Fibroblast of skin of right biceps (primary cell): ENCODE measurements at regions not wholly inside any gene's neighbourhood (a gene's known extent, or its start where the extent isn't known, plus 50 kb on each side); places are given as distances from the start of the nearest gene placed in this dataset.

Source experiments
- DNase-seq: peaks from one replicate; pipeline ENCODE4 v3.0.0-alpha.2; 2013

DNA sequence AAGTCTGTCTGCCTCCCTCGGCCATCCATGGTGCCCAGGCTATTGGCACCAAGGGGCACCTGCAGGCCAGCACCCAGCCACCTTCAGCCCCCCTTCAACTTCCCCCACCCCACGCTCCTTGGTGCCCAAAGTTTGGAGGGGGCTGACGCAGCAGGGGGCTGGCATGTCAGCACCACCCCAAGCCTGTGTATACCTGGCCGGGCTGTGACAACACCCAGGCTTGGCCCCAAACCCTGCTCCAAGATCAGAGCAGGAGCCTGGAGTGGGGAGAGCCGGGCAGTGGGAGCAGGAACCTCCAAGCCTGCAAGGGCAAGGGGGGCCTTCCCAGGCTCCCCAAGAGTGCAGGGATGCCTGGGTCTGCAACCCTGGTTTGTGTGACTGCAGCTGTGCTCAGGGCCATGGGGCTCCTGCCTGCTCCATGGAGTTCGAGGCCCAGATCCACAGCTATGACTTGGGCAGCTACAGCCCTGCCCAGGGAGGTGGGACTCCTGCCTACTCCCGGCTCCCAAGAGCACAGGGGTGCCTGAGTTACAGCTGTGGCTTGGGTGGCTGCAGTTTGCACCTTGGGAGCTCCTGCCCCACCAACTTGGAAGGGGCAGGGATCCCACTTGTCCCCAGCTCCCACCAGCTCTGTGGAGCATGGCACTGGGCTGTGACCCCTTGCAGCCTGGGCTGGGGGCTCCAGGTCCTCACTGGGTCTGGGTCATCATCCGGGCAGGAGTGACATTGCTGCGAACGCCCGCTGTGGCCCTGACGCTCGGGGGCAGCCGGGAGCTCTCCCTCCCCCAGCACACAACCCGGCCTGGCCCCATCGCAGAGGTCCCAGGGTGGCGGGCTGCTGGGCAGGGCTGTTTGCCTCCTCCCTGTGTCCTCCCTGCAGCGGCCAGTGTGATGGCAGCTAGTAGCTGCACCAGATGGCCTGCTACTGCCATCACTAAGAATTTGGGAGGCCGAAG, 175.5 kb upstream of the SDK2 start:
- no peak for DNase-seq

- DNase-seq: peak; percentile 58
Observed at GRCh38 chr17:73820686-73821448, 176.6 kb upstream of the SDK2 start.

DNA sequence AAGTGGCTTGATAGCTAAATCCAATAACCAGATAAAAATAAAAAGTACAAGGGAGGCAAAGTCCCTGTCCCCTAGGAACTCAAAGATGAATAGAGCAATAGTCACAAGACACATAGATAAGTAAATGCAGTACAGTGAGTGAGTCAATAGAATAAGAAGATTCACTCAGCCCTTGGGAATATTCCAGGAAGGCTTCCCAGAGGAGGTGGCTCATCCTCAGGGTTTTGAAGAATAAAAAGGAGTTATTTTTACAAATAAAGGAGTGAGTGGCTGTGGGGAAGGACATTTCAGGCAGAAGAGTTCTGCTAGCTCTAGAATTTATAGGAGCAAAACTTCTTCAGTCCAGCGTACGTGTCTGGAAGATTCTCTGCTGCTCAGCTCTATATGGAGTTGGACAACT, 177.4 kb upstream of the SDK2 start:
- no peak for DNase-seq

GRCh38 chr17:73822371-73822770, 178.1 kb upstream of the SDK2 start:
- DNase-seq: no peak

DNA sequence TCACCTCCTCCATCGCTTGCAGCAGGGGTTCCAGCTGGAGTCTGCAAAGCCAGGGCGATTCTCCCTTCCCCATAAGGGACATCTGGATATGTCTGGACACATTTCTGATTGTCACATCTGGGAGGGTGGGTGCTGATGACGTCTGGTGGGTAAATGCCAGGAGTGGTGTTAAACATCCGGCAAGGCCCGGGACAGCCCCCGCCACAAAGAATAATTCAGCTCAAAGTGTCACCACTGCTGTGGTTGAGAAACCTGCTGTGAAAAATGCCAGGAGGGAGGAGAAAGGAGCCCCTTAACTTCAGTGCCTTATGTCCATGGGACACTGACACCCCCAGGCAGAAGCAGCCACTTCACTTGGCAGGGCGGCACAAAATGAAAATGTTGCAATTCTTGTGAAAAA, 179.4 kb upstream of the SDK2 start:
- no peak for DNase-seq

- DNase-seq: no peak
Observed at GRCh38 chr17:73824321-73824720, 180.1 kb upstream of the SDK2 start.

GRCh38 chr17:73826181-73826871, 182.1 kb upstream of the SDK2 start:
- no peak for DNase-seq

DNA sequence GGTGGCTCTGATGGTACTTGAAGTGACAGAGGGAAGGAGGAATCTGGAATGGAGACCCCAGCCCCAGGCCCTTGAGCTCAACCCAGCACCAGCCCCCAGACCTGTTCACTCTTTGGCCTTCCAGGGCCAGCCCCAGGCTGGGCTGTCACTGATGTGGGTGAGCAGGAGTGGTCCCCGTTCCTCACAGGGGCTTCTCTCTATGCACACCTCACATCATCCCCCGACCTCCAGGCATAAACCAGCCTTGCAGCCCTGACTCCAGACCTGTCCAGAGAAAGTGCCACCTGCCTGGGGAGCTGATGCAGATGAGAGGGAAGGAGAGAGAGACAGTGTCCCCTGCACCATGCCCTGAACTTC, 182.6 kb upstream of the SDK2 start:
- DNase-seq: no peak

DNA sequence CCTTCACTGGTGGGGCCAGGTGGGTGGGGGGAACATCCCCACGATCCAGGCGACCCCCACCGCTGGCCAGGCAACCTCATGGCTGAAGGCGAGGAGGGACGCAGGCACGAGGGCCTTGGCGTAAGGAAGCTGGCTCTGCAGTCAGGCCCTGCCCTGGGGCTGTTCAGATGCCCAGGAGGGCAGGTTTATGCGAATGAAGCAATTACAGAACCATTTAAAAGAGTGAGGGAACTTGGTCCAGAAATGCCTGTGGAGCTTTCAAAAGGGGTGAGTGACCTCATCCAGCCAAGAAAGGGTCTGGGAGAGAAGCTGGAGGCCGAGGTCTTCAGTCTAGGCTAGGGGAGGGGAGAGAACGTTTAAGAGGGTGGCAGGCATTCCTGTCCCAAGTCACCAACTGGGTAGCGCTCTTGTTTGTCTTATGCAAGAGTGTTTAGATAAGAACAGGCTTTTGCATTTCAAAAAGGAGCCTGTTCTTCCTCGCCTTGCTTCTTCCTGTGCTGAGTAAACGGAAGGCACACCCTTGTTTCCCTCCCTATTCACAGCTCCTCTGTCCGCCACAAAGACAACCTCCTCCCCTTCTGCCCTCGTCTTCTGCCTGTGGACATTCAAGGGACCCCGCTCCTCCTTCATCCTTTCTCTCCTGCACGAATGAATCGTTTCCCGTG, 183.5 kb upstream of the SDK2 start:
- DNase-seq: no peak

DNA sequence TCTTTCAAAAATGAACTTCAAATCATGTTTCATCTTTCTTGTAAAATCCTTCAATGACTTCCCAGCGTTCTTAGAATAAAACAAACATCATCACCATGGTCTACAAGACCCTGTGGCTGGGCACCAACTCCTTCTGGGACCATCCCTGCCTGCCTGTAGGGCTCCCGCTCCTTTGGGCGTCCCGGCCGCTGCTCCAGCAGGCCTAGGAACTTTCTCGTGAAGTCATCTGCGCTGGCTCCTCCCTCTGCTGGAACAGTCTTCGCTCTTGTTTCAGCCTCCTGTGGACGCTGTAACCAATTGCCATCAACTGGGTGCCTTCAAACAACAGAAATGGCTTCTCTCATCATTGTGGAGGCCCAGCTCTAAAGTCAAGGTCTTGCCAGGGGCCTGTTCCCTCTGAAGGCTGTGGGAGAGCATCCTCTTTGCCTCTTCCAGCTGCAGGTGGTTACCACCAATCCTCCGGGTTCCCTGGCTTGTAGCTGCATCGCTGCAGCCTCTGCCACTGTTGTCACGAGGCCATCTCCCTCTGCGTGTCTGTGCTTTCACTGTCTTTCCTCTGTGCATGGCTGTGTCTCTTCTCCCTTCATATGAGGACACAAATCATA, 185.5 kb upstream of the SDK2 start:
- no peak for DNase-seq

GRCh38 chr17:73831699-73832098, 187.5 kb upstream of the SDK2 start:
- DNase-seq: no peak

GRCh38 chr17:73833775-73834488, 189.7 kb upstream of the SDK2 start:
- DNase-seq: peak; percentile 69

DNA sequence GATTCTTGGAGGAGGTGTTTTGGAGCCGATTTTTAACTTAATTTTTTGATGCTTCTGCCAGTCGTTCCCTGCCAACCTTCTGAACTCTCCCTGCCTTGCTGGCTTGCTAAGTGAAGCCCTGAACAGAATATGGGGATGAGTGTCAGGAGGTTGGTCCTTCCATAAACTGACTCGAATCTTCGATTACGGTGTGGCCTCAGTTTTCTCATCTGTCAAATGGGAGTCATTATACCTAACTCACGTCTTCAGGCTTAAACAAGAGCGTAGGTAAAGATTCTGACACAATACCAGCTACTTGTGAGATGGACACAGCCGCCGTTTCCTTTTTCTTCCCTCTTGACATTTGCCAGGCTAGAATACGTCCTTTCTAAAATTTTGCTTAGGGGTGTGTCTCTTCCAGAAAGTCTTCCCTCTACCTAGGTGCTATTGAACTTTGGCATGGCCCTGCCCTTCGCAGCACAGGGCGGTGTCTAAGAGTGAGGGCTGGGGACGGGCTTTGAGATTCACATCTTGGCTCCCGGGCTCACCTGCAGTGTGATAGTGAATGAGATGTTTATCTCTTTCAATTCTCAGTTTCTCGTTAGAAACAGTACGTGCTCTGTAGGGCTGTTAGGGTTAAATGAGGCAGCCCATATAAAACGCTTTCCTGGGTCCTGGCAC, 190.6 kb upstream of the SDK2 start:
- no peak for DNase-seq

DNA sequence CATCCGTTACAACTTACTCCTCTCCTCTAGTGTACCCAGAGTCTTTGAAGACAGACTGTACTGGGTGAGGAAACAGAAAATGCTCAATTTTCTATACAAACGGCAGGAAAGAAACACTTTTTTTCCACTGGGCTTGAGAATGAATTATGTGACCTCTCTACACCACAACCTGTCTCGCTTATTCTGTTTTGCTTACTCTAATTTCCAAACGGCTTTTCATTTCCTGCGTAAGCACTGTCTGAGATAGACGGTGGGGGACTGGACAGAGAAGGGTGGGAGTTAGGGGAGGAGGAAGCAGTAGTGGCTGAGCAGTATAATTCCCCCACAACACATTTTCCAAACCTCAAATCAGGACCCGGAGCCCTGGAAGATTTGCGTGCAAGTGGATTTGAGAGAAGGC, 191.4 kb upstream of the SDK2 start:
- no peak for DNase-seq

DNA sequence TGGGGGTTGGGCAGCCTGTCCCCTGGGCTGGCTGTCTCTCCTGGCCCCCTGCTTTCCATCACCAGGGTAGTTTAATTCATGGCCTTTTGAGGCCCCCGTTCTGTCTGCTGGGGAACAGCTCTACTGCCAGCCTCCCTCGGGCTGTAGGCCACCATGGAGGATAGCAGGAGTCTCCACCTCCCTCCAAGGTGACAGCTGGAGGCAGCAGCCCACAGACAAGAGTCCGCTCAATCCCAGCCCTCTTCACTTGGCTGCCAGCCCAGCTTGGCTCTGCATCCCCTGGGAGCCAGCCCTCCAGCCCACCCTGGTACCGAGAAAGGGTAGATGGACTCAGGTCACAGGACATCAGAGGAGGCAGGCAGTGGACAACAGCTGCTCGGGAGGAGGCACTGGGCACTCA, 194.6 kb upstream of the SDK2 start:
- DNase-seq: no peak

DNA sequence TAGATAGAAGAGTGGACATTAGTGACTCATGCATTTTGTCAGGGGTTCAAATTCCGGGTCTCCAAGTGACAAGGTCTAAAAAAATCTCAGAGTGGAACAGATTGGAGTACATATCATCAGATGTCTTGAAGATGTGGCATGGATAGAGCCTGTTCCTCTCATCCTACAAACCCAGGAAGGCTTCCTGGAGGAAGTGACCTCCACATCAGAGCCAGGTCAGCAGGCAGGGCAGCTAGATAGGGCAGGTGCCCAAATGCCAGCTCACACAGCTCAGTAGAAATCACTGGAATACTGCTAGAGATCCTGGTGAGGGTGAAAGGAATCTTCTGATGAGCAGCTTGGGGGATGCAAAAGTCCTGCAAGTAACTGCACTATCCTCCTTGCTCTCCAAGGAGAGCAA, 196.6 kb upstream of the SDK2 start:
- no peak for DNase-seq

- DNase-seq: peak; percentile 15
Observed at GRCh38 chr17:73841431-73842060, 197.3 kb upstream of the SDK2 start.

DNA sequence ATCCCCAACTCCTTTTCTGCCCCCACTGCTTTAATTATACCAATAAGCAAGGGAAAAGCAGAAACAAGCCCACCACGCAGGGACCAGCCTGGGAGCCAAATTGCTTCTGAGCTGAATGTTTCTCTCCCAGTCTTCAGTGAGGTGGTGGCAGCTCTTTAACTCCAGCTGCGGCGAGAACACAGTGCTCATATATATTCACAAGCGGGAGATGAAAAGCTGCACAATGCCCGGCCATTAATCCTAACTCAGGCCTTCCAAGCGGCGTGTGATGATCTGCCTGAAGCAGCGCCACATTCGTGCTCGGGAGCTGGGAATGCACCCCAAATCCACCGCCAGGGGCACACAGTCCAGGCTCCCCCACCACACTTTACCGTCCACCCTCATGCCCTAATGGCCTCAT, 203.7 kb upstream of the SDK2 start:
- DNase-seq: no peak

- no peak for DNase-seq
Observed at GRCh38 chr17:73850426-73850825, 206.2 kb upstream of the SDK2 start.

DNA sequence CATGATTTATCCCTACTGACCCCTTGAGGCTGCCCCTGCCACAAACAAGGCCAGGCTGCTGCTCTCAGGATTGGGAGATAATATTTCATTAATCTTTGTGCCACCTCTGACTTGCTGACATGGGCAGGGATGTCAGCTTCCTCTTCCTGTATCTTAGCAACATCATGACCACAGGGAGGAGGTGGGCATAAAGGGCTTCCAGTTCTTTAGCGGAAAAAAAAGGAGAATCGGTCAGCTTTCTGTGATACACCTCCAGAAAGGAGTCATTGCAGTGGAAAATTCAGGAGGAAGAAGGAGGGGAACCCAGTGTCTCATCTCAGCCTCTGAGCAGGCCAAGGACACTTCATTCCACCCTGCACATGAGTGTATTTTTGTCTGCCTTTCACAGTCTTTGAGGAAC, 206.8 kb upstream of the SDK2 start:
- no peak for DNase-seq

GRCh38 chr17:73851921-73852320, 207.7 kb upstream of the SDK2 start:
- no peak for DNase-seq
